Tibial nerve (tissue), 3 donors: ENCODE measurements at regions not wholly inside any gene's neighbourhood (a gene's known extent, or its start where the extent isn't known, plus 50 kb on each side); places are given as distances from the start of the nearest gene placed in this dataset.

Experiments
- CTCF ChIP-seq, 5 experiments: fragments of 200-600 bp in 3 of 5; fragments of 450-650 bp in 2 of 5; sonication (generic) in 3 of 5; IDR thresholded peaks; one replicate each; pipeline ENCODE4 v1.5.1; 2016 to 2019; ENCODE audit warnings: antibody characterized with exemption in 5 of 5, mild to moderate bottlenecking in 3 of 5, moderate library complexity in 2 of 5
- POLR2A ChIP-seq, 2 donors: fragments of 450-650 bp; IDR thresholded peaks; one replicate each; pipeline ENCODE4 v1.6.1; 2017; ENCODE audit warnings: antibody characterized with exemption in 2 of 2, mild to moderate bottlenecking in 2 of 2, moderate library complexity in 2 of 2

- TF ChIP-seq POLR2A (IDR thresholded peaks at IDR 0.05) (no peak), CTCF (IDR thresholded peaks at IDR 0.05) (no peak)
These were observed 620.2 kb upstream of the TENM4 start for GRCh38 chr11:80061056-80061455.
